ENCODE measurements at regions not wholly inside any gene's neighbourhood (a gene's known extent, or its start where the extent isn't known, plus 50 kb on each side); places are given as distances from the start of the nearest gene placed in this dataset.

DNA sequence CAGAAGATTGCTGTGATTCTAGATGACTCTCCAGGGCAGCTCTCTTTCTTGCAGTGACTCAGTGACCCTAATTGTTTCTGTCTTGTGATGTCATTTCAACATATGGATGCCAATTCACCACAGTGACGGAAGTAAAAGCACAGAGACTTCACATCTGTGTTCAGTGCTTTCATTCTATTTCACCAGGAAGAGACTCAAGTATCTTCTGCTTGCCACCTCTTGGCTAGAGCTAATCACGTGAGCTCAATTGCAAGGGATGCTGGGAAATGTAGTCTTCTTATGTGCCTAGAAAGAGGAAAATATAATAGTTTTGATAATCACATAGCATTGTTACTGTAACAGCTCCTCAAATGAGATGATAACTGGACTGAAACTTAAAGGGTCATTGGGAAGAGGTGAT lies 453.3 kb upstream of the KLF4 start:
- Mint-ChIP-seq H3K4me3 (no peak overlapping the region), H3K36me3 (ENCODE audit: low read depth) (no peaks in the 10 kb centered on the region)

DNA sequence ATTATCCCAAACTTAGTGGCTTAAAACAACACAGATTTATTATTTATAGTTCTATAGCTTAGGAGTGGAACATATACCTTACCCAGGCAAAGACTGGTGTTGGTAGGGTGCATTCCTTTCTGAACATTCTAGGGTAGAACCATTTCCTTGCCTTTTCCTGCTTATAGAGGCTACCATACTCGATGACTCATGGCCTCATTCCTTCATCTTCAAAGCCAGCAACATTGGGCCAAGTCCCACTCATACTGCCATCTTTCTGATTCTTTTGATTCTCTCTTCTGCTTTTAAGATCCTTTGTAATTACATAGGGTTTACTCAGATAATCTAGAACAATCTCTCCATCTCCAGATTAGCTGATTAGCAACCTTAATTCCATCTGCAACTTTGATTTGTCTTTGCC lies 452.7 kb upstream of the KLF4 start:
- H3K4me3 Mint-ChIP-seq, result no peak overlapping the region
- H3K27ac Mint-ChIP-seq, result no peak overlapping the region
- no peaks in the 10 kb centered on the region for H3K4me1 Mint-ChIP-seq (ENCODE audit: low read depth)
- no peaks in the 10 kb centered on the region for H3K36me3 Mint-ChIP-seq (ENCODE audit: low read depth)
- no peaks in the 10 kb centered on the region for H3K27me3 Mint-ChIP-seq (ENCODE audit: low read depth)
- no peak for DNase-seq (ENCODE audit: low spot score)
- H3K9me3 Mint-ChIP-seq, result peaks cover 4% of the 10 kb centered on the region

More for the DNA sequence above, 453.3 kb upstream of the KLF4 start:
- no peak for DNase-seq (ENCODE audit: low spot score)
- H3K27me3 Mint-ChIP-seq (ENCODE audit: low read depth), result no peaks in the 10 kb centered on the region
- H3K9me3 Mint-ChIP-seq, result peaks cover 4% of the 10 kb centered on the region
- H3K4me1 Mint-ChIP-seq (ENCODE audit: low read depth), result no peaks in the 10 kb centered on the region
- no peak overlapping the region for H3K27ac Mint-ChIP-seq

DNA sequence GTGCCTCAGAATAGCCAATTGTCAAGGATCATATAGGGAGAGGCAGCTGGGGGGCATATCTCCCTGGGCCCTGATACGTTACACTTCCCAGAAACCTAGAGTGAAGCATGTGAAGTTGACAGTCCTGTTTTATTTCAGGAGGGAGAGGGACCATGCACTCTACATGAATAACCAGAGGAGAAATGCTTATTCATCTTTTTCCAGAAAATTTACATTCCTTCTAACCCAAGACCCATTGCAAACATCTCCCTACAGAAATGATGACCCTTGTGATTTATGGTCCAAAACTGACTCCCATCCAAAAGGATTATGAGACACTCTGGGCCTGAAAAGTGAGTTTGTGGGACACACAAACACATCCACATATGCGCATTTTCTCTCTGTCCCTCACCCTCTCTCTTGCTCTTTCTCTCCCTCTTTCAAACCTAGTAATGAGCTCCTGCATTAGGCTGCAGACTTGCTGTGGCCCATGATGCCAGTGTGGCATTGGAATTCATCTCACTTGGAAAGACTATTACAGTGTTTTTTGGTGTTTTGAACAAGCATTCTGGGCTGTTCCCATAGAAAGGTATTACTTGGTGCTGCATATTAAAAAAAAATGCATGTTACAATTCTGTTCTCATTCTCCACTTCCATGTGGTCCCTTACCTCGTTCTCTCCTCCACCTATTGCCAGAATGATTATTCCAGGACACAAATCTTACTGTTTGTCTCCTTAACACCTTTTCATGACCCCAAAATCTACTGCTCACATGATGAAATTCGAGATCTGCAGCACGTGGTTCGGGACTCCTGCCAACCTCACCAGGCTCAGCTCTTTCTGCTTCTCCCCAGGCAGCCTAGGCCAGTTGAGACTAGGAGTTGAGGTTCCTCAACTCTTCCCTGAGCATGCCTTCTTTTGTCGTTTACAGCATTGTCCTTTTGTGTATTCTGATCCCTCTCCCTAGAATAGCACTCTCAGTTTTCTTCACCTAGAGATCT lies 451.3 kb upstream of the KLF4 start:
- DNase-seq (ENCODE audit: low spot score), result no peak
- H3K27ac Mint-ChIP-seq, result no peak overlapping the region
- H3K27me3 Mint-ChIP-seq (ENCODE audit: low read depth), result no peaks in the 10 kb centered on the region
- no peak overlapping the region for H3K4me3 Mint-ChIP-seq
- no peaks in the 10 kb centered on the region for H3K4me1 Mint-ChIP-seq (ENCODE audit: low read depth)
- H3K36me3 Mint-ChIP-seq (ENCODE audit: low read depth), result no peaks in the 10 kb centered on the region
- H3K9me3 Mint-ChIP-seq, result peaks cover 4% of the 10 kb centered on the region

DNA sequence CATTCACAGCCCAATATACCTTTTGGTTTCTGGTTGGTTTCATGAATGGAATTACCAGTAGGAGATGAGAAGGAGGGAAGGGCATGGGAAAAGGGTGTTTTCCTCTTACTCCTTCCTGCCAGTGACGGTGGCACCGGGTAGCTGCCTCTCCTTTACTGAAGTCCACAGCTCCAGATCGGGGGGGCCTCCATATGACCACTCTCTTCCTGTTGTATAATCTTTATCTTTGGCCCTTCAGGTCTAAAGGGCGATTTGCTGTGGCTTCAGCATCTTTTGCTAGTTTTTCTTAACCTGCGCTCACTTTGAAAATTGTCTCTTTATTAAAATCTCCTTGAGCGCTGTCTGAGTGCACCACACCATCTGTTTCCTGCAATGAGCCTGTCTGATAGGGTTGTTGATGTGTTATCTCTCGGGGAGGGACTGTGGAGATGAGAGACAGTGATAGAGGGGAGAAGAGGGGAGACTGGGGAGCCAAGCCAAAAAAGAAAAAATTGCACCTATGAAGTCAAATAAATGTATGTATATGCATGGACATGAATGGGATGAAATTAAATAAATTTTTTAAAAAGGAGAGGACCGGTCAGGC lies 449.3 kb upstream of the KLF4 start:
- Mint-ChIP-seq H3K9me3 (peaks cover 4% of the 10 kb centered on the region), H3K27me3 (ENCODE audit: low read depth) (no peaks in the 10 kb centered on the region), H3K4me3 (no peak overlapping the region), H3K36me3 (ENCODE audit: low read depth) (no peaks in the 10 kb centered on the region), H3K27ac (no peak overlapping the region), H3K4me1 (ENCODE audit: low read depth) (no peaks in the 10 kb centered on the region)
- no peak for DNase-seq (ENCODE audit: low spot score)

DNA sequence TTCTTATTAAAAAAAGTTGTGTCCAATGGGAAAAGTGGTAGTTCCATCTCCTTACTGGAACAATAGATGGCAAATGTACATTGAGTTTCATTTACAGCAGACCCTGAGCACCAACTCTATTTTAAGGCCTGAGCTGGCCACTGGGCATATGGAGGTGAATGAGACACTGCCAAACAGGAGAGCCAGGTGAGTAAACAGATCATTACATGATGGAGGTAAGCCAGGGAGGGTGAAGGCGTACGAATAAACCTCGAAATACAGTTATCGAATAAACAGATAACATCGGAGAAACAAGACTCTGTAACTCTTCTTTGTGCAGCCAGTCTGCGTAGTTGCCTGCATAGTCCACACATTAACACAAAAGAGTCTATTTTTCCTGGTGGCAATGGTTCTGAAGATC lies 446.4 kb upstream of the KLF4 start:
- no peaks in the 10 kb centered on the region for H3K36me3 Mint-ChIP-seq (ENCODE audit: low read depth)
- DNase-seq (ENCODE audit: low spot score), result no peak
- no peak overlapping the region for H3K27ac Mint-ChIP-seq
- no peaks in the 10 kb centered on the region for H3K27me3 Mint-ChIP-seq (ENCODE audit: low read depth)
- H3K4me3 Mint-ChIP-seq, result no peak overlapping the region
- no peaks in the 10 kb centered on the region for H3K4me1 Mint-ChIP-seq (ENCODE audit: low read depth)
- no peaks in the 10 kb centered on the region for H3K9me3 Mint-ChIP-seq

DNA sequence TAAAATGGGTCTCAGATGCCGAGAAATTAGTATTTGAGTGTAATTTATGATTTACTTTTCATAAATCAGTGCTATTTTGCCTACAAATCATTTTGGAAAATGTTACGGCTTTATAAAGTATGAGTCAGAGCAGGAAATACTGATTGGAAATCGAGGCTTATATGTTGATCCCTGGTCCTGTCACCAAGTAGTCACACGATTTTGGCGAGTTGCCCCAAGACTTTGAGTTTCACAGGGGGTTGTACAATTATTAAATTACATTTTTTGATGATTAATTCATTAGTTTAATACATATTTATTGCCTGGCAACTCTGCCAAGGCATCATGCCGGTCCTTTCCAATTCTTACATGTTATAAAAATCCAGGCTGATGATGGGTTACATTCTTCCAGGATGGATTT lies 443.9 kb upstream of the KLF4 start:
- Mint-ChIP-seq H3K4me1 (ENCODE audit: low read depth) (no peaks in the 10 kb centered on the region), H3K36me3 (ENCODE audit: low read depth) (no peaks in the 10 kb centered on the region), H3K27me3 (ENCODE audit: low read depth) (no peaks in the 10 kb centered on the region), H3K4me3 (no peak overlapping the region), H3K27ac (no peak overlapping the region), H3K9me3 (no peaks in the 10 kb centered on the region)
- no peak for DNase-seq (ENCODE audit: low spot score)

DNA sequence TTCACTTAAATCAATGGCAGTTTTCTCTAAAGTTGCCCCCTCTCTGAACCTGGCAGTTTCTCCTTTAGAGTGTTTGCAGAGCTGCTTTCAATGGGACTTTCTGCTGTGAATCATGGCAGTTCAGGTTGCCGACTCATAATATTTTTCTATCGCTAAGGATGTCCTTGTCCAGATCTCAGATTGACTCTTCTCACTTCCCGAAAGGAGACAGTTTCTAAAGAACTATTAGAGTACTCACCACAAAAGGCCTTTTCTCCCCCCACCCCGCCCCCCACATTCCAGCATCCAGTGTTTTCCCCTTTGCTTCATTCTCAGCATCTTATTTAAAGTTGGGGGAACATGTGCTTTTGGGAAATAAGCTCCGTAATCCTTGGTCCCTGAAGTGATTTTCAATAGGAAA lies 443.5 kb upstream of the KLF4 start:
- Mint-ChIP-seq H3K27me3 (ENCODE audit: low read depth) (no peaks in the 10 kb centered on the region), H3K4me3 (no peak overlapping the region), H3K27ac (no peak overlapping the region), H3K36me3 (ENCODE audit: low read depth) (no peaks in the 10 kb centered on the region), H3K4me1 (ENCODE audit: low read depth) (no peaks in the 10 kb centered on the region), H3K9me3 (no peaks in the 10 kb centered on the region)
- DNase-seq (ENCODE audit: low spot score), result no peak

DNA sequence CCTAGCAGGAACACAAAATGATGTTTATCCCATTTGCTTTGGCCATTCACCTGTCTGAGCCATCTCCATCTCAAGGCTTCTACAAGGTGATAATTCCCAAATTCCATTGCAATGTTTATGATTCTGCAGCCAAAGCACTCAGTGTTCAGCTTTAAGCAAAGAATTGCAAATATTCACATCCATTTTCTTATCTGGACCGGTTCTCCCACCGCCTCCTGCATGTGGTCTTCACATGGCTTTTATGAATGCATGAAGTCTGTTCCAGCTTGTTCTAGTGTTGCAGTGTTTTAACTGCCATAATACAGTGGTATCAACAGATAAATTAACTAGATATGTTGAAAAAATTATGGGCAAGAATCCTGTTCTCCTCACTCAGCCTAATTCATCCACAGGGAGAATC lies 443.0 kb upstream of the KLF4 start:
- DNase-seq (ENCODE audit: low spot score), result no peak
- no peaks in the 10 kb centered on the region for H3K4me1 Mint-ChIP-seq (ENCODE audit: low read depth)
- no peaks in the 10 kb centered on the region for H3K9me3 Mint-ChIP-seq
- no peak overlapping the region for H3K27ac Mint-ChIP-seq
- H3K36me3 Mint-ChIP-seq (ENCODE audit: low read depth), result no peaks in the 10 kb centered on the region
- no peak overlapping the region for H3K4me3 Mint-ChIP-seq
- no peaks in the 10 kb centered on the region for H3K27me3 Mint-ChIP-seq (ENCODE audit: low read depth)

DNA sequence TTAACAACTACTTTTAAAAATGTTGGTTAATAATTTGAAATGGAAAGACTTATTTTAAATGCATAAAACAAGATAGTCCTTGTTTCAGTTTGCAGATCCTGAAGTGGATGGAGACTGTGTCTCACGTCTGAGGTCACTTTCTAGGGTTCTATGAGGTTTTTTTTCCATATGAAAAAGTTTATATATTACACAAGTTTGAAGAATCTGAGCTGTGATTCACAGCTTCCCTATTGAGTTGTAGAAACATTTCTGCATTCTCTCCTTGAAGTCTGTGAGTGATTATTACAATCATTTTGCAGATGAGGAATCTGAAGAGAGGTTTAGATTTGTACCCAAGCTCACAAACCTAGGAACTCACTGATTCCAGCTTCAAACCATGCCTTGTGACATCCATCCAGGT lies 442.5 kb upstream of the KLF4 start:
- Mint-ChIP-seq H3K27ac (no peak overlapping the region), H3K9me3 (no peaks in the 10 kb centered on the region), H3K4me1 (ENCODE audit: low read depth) (no peaks in the 10 kb centered on the region), H3K4me3 (no peak overlapping the region), H3K36me3 (ENCODE audit: low read depth) (no peaks in the 10 kb centered on the region), H3K27me3 (ENCODE audit: low read depth) (no peaks in the 10 kb centered on the region)
- DNase-seq (ENCODE audit: low spot score), result no peak

DNA sequence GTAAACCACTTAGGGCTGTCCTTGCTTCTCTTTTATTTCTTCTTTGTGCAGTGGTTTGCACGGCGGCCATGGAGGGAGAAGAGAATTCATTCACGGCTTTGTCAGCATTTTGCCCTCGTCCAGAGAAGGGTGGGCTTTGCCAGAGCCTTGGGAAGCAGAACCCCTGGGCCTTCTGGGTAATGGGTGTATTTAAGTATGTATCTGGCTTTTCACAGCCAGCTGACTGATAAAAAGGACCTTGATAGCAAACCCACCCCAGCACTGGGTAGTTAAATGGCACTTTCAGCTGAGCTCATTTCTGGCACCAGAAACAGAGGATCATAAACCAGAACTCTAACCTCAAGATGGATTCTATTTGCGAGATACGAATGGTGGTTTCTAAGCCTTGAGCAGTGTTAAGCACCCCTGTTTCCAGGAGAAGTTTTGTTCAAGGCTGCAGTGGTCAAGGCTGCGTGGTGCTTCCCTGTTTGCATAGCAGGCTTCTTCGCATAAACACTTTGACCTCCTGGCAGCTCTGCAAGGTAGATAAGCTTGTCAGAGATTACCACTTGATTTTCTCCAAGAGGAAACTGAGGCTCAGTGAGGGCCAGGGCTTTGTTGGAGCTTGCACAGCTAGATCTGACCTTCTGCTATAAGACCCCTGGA lies 441.6 kb upstream of the KLF4 start:
- H3K9me3 Mint-ChIP-seq, result no peaks in the 10 kb centered on the region
- DNase-seq (ENCODE audit: low spot score), result no peak
- H3K27ac Mint-ChIP-seq, result no peak overlapping the region
- H3K27me3 Mint-ChIP-seq (ENCODE audit: low read depth), result no peaks in the 10 kb centered on the region
- H3K36me3 Mint-ChIP-seq (ENCODE audit: low read depth), result no peaks in the 10 kb centered on the region
- H3K4me1 Mint-ChIP-seq (ENCODE audit: low read depth), result no peaks in the 10 kb centered on the region
- no peak overlapping the region for H3K4me3 Mint-ChIP-seq

DNA sequence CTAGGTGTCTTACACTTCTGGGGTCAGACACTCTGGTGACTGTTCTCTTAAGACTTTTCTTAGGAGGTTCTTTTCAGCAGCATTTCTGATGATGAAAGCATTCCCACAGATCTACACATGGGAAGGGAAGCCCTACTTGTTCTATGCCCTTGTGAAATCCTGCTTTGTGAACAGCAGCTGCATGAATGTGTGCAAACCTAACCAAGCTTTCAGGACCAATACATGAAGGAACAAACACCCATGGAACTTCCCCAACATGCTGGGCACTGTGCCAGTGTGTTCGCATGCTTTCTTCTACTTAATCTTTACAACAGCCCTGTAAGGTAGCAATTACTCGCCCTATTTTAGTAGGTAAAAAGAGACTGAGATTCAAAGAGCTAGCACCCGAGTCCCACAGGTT lies 439.9 kb upstream of the KLF4 start:
- DNase-seq (ENCODE audit: low spot score), result no peak
- no peaks in the 10 kb centered on the region for H3K4me1 Mint-ChIP-seq (ENCODE audit: low read depth)
- H3K36me3 Mint-ChIP-seq (ENCODE audit: low read depth), result no peaks in the 10 kb centered on the region
- no peak overlapping the region for H3K4me3 Mint-ChIP-seq
- no peak overlapping the region for H3K27ac Mint-ChIP-seq
- H3K9me3 Mint-ChIP-seq, result peaks cover 4% of the 10 kb centered on the region
- H3K27me3 Mint-ChIP-seq (ENCODE audit: low read depth), result no peaks in the 10 kb centered on the region

DNA sequence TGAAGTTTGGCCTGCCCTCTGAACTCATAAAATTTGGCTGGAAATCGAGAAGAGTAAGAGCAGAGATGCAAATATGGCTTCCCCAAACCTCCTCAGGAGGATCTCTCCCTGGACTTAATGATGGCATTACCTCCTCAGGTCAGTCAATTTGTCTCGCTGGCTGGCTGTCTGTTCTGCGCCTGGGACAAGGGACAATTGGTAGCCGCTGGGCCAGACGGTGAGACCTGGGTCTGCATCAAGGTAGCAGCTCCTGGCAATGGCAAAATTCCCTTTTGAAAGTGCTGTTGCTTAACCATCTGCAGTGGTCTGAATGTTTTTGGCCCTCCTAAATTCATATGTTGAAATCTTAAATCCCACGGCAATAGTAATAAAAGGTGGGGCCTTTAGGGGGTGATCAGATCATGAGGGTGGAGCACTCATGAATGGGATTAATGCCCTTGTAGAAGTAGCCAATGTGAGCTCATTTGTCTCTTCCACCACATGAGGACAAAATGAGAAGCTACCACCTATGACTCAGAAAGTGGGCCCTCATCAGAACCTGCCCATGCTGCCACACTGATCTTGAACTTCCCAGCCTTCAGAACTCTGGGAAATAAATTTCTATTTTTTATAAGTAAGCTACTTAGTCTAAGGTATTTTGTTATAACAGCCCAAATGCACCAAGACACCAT lies 439.3 kb upstream of the KLF4 start:
- peaks cover 4% of the 10 kb centered on the region for H3K9me3 Mint-ChIP-seq
- no peaks in the 10 kb centered on the region for H3K36me3 Mint-ChIP-seq (ENCODE audit: low read depth)
- H3K27me3 Mint-ChIP-seq (ENCODE audit: low read depth), result no peaks in the 10 kb centered on the region
- H3K4me1 Mint-ChIP-seq (ENCODE audit: low read depth), result no peaks in the 10 kb centered on the region
- no peak overlapping the region for H3K4me3 Mint-ChIP-seq
- no peak for DNase-seq (ENCODE audit: low spot score)
- no peak overlapping the region for H3K27ac Mint-ChIP-seq

DNA sequence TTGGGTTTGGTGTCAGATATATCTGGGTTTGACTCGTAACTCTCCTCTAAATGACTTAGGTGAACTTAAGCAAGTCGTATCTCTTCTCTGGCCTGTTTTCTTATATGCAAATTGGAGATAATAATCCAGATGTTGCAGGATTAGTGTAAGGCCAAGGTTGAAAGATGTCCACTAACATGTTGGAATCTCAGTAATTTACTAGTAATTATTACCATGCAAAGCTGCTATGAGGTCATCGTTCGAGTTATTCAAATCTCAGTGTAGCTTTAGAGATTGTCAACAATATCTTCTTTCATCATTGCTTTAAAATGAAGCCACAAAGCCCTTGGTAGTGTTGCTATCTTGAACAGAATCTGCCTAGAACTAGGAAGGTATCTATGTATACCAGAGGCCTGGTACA lies 437.7 kb upstream of the KLF4 start:
- Mint-ChIP-seq H3K9me3 (peaks cover 4% of the 10 kb centered on the region), H3K4me3 (no peak overlapping the region), H3K27me3 (ENCODE audit: low read depth) (no peaks in the 10 kb centered on the region), H3K4me1 (ENCODE audit: low read depth) (no peaks in the 10 kb centered on the region), H3K36me3 (ENCODE audit: low read depth) (no peaks in the 10 kb centered on the region), H3K27ac (no peak overlapping the region)
- no peak for DNase-seq (ENCODE audit: low spot score)

DNA sequence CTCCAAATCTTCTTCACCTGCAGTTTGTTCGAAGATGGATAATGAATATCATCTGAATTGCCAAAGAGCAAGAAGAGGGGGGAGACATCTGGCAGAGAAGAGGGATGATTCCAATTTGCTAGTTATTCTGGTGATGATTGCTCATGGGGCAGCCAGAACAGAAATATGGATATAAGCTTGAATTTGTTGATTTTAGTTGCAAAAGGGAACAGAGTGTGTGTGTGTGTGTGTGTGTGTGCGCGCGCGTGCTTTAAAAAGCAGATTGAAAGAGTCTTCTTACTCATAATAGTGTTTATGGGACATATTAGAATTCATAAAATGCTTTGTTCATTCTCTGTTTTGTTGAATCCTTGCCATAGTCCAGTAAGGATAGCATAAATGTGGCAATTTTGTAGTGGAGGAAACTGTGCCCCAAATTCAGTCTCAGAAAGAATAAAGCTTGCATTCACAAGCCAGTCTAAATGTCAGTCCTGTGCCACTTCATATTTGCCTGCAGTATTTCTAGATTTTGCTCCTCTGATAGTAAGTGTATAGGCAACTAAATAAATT lies 436.3 kb upstream of the KLF4 start:
- Mint-ChIP-seq H3K27ac (no peak overlapping the region), H3K4me3 (no peak overlapping the region), H3K36me3 (ENCODE audit: low read depth) (no peaks in the 10 kb centered on the region), H3K4me1 (ENCODE audit: low read depth) (no peaks in the 10 kb centered on the region), H3K9me3 (peaks cover 4% of the 10 kb centered on the region), H3K27me3 (ENCODE audit: low read depth) (no peaks in the 10 kb centered on the region)
- no peak for DNase-seq (ENCODE audit: low spot score)

Data from T-helper 2 cell treated with Interferon-gamma antibody and Interleukin-4, amounts not matched to agents 5 μg/mL and 100 μg/mL, for 36 hours (primary cell).